ENCODE measurements at regions not wholly inside any gene's neighbourhood (a gene's known extent, or its start where the extent isn't known, plus 50 kb on each side); places are given as distances from the start of the nearest gene placed in this dataset.

- H3K27me3 ChIP-seq (ENCODE audit: insufficient read depth, low read depth, severe bottlenecking), result no peaks in the 10 kb centered on the region
- H3K4me3 ChIP-seq (ENCODE audit: low read depth, low read length), result no peak overlapping the region
- no peak for DNase-seq
- no peaks in the 10 kb centered on the region for H3K9me3 ChIP-seq (ENCODE audit: severe bottlenecking)
- TF ChIP-seq CTCF (IDR thresholded peaks at IDR 0.05; ENCODE audit: low read depth, low read length), result no peak
- no peak overlapping the region for H3K27ac ChIP-seq
- H3K36me3 ChIP-seq, result no peaks in the 10 kb centered on the region
These were observed 183.7 kb upstream of the RRP15 start for GRCh38 chr1:218101409-218101808.

GRCh38 chr1:218108034-218108433 lies 177.1 kb upstream of the RRP15 start:
- H3K9me3 ChIP-seq (ENCODE audit: severe bottlenecking), result no peaks in the 10 kb centered on the region
- no peak for DNase-seq
- TF ChIP-seq CTCF (IDR thresholded peaks at IDR 0.05; ENCODE audit: low read depth, low read length), result no peak

GRCh38 chr1:218112862-218113261 lies 172.2 kb upstream of the RRP15 start:
- Histone ChIP-seq H3K27me3 (ENCODE audit: insufficient read depth, low read depth, severe bottlenecking) (no peaks in the 10 kb centered on the region), H3K36me3 (no peaks in the 10 kb centered on the region), H3K9me3 (ENCODE audit: severe bottlenecking) (peaks cover 5% of the 10 kb centered on the region), H3K27ac (no peak overlapping the region), H3K4me3 (ENCODE audit: low read depth, low read length) (no peak overlapping the region)
- no peak for TF ChIP-seq CTCF (IDR thresholded peaks at IDR 0.05; ENCODE audit: low read depth, low read length)
- no peak for DNase-seq

More at GRCh38 chr1:218108034-218108433, 177.1 kb upstream of the RRP15 start:
- Histone ChIP-seq H3K27me3 (ENCODE audit: insufficient read depth, low read depth, severe bottlenecking) (no peaks in the 10 kb centered on the region), H3K27ac (no peak overlapping the region), H3K4me3 (ENCODE audit: low read depth, low read length) (no peak overlapping the region), H3K36me3 (no peaks in the 10 kb centered on the region)

- no peaks in the 10 kb centered on the region for H3K36me3 ChIP-seq
- no peak overlapping the region for H3K4me3 ChIP-seq (ENCODE audit: low read depth, low read length)
- no peak overlapping the region for H3K27ac ChIP-seq
- H3K27me3 ChIP-seq (ENCODE audit: insufficient read depth, low read depth, severe bottlenecking), result no peaks in the 10 kb centered on the region
- no peaks in the 10 kb centered on the region for H3K9me3 ChIP-seq (ENCODE audit: severe bottlenecking)
- TF ChIP-seq CTCF (IDR thresholded peaks at IDR 0.05; ENCODE audit: low read depth, low read length), result no peak
- DNase-seq, result no peak
These were observed 161.1 kb upstream of the RRP15 start for GRCh38 chr1:218123968-218124367.

- Histone ChIP-seq H3K36me3 (no peaks in the 10 kb centered on the region), H3K27ac (no peak overlapping the region), H3K27me3 (ENCODE audit: insufficient read depth, low read depth, severe bottlenecking) (no peaks in the 10 kb centered on the region), H3K9me3 (ENCODE audit: severe bottlenecking) (no peaks in the 10 kb centered on the region), H3K4me3 (ENCODE audit: low read depth, low read length) (no peak overlapping the region)
- TF ChIP-seq CTCF (IDR thresholded peaks at IDR 0.05; ENCODE audit: low read depth, low read length), result no peak
- DNase-seq, result no peak
These were observed 149.7 kb upstream of the RRP15 start for GRCh38 chr1:218135371-218135770.

- Histone ChIP-seq H3K36me3 (no peaks in the 10 kb centered on the region), H3K27me3 (ENCODE audit: insufficient read depth, low read depth, severe bottlenecking) (no peaks in the 10 kb centered on the region), H3K4me3 (ENCODE audit: low read depth, low read length) (no peak overlapping the region), H3K27ac (no peak overlapping the region), H3K9me3 (ENCODE audit: severe bottlenecking) (no peaks in the 10 kb centered on the region)
- TF ChIP-seq CTCF (IDR thresholded peaks at IDR 0.05; ENCODE audit: low read depth, low read length), result no peak
- DNase-seq, result no peak
These were observed 145.3 kb upstream of the RRP15 start for GRCh38 chr1:218139761-218140160.

All from WERI-Rb-1 (cell line).